ENCODE measurements at regions not wholly inside any gene's neighbourhood (a gene's known extent, or its start where the extent isn't known, plus 50 kb on each side); places are given as distances from the start of the nearest gene placed in this dataset.

DNA sequence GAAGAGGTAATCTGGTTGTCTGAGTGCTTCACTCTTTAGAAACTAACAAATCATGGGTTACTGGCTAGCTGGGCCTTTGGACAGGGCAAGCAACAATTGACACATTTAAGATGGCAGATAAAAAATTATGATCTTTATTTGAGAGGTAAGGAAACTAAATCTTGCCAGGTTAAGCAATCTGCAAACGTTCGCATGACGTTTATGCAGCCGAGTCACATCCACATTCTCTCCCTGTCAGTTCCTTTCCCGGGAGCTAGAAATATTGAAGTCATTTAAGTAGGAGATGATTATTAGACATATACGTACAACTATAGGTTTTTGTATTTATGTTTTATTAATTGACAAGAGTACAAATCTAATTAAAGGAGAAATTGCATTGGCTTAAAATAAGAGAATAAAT is 57.4 kb upstream of the RCN1 start:
- no peaks in the 10 kb centered on the region for H3K9me2 ChIP-seq (ENCODE audit: insufficient read depth, low read length)
- no peak overlapping the region for H3K4me3 ChIP-seq (ENCODE audit: low read depth, low read length, poor library complexity, severe bottlenecking)
- no peaks in the 10 kb centered on the region for H3K79me2 ChIP-seq (ENCODE audit: insufficient read depth, low read depth, low read length)
- H3K4me2 ChIP-seq (ENCODE audit: low read length), result no peak overlapping the region
- H3K27ac ChIP-seq (ENCODE audit: low read depth, low read length, poor library complexity, severe bottlenecking), result no peak overlapping the region
- intact Hi-C loops (cut with micrococcal nuclease; ENCODE audit: unreplicated experiment), result no loop called here
- DNase-seq (ENCODE audit: low spot score), result no peak
- H3K9me3 ChIP-seq (ENCODE audit: low read length), result no peaks in the 10 kb centered on the region
- H3K36me3 ChIP-seq (ENCODE audit: insufficient read depth, low read length), result no peaks in the 10 kb centered on the region
- TF ChIP-seq EZH2phosphoT487 (IDR thresholded peaks at IDR 0.05; ENCODE audit: borderline replicate concordance, low read depth, low read length), result no peak
- no peak for TF ChIP-seq CTCF (conservative IDR thresholded peaks at IDR 0.05; ENCODE audit: low read length)
- ChIA-PET POLR2A (interaction anchor here (0.6 kb wide), 1 partner anchor 436 kb away, joined by 3 read pairs; no protein-coding TSS in a partner anchor), CTCF (ENCODE audit: unreplicated experiment) (no interaction called here)
- no peaks in the 10 kb centered on the region for H4K20me1 ChIP-seq (ENCODE audit: insufficient read depth, low read length)
- H2AFZ ChIP-seq (ENCODE audit: low read length), result no peak overlapping the region
- no TSS peak for BruUV-seq (replicated peaks)
- H3K4me1 ChIP-seq (ENCODE audit: insufficient read depth, low read length, poor library complexity, severe bottlenecking), result no peaks in the 10 kb centered on the region

GRCh38 chr11:32033067-32033466 is 57.8 kb upstream of the RCN1 start:
- intact Hi-C loops (cut with micrococcal nuclease; ENCODE audit: unreplicated experiment), result no loop called here
- Histone ChIP-seq H3K4me2 (ENCODE audit: low read length) (no peak overlapping the region), H3K9me3 (ENCODE audit: low read length) (no peaks in the 10 kb centered on the region), H3K79me2 (ENCODE audit: insufficient read depth, low read depth, low read length) (no peaks in the 10 kb centered on the region), H2AFZ (ENCODE audit: low read length) (no peak overlapping the region), H3K9me2 (ENCODE audit: insufficient read depth, low read length) (no peaks in the 10 kb centered on the region), H3K4me1 (ENCODE audit: insufficient read depth, low read length, poor library complexity, severe bottlenecking) (no peaks in the 10 kb centered on the region), H3K27ac (ENCODE audit: low read depth, low read length, poor library complexity, severe bottlenecking) (no peak overlapping the region), H3K4me3 (ENCODE audit: low read depth, low read length, poor library complexity, severe bottlenecking) (no peak overlapping the region), H4K20me1 (ENCODE audit: insufficient read depth, low read length) (no peaks in the 10 kb centered on the region), H3K36me3 (ENCODE audit: insufficient read depth, low read length) (no peaks in the 10 kb centered on the region)
- DNase-seq (ENCODE audit: low spot score), result no peak
- no peak for TF ChIP-seq CTCF (conservative IDR thresholded peaks at IDR 0.05; ENCODE audit: low read length)
- TF ChIP-seq EZH2phosphoT487 (IDR thresholded peaks at IDR 0.05; ENCODE audit: borderline replicate concordance, low read depth, low read length), result no peak
- ChIA-PET CTCF (ENCODE audit: unreplicated experiment) (no interaction called here), POLR2A (no interaction called here)
- no TSS peak for BruUV-seq (replicated peaks)

DNA sequence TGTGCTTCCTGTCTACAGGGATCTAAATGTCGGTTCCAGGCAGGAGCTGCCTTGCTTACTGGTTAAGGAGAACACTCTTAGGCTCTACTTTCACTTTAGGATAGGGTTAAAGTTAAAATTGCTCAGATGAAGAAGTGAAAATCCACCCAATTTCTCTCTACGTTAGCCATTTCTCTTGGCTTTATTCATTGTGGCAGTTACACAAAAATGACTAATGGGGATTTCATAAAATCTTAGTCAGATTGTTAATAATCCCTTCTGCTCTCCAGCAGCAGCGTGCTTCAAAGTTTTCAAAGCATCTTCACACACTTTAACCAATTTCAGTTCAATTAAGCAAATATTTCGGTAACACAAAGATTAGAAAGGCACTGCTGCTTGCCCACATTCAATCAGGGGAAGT is 58.4 kb upstream of the RCN1 start:
- H3K27ac ChIP-seq (ENCODE audit: low read depth, low read length, poor library complexity, severe bottlenecking), result no peak overlapping the region

More for the DNA sequence above, 58.4 kb upstream of the RCN1 start:
- Histone ChIP-seq H3K9me2 (ENCODE audit: insufficient read depth, low read length) (no peaks in the 10 kb centered on the region), H3K9me3 (ENCODE audit: low read length) (no peaks in the 10 kb centered on the region), H3K36me3 (ENCODE audit: insufficient read depth, low read length) (no peaks in the 10 kb centered on the region), H3K4me2 (ENCODE audit: low read length) (no peak overlapping the region), H3K4me1 (ENCODE audit: insufficient read depth, low read length, poor library complexity, severe bottlenecking) (no peaks in the 10 kb centered on the region), H3K79me2 (ENCODE audit: insufficient read depth, low read depth, low read length) (no peaks in the 10 kb centered on the region), H4K20me1 (ENCODE audit: insufficient read depth, low read length) (no peaks in the 10 kb centered on the region), H3K4me3 (ENCODE audit: low read depth, low read length, poor library complexity, severe bottlenecking) (no peak overlapping the region), H2AFZ (ENCODE audit: low read length) (no peak overlapping the region)
- BruUV-seq (replicated peaks), result no TSS peak
- TF ChIP-seq EZH2phosphoT487 (IDR thresholded peaks at IDR 0.05; ENCODE audit: borderline replicate concordance, low read depth, low read length), result no peak
- TF ChIP-seq CTCF (conservative IDR thresholded peaks at IDR 0.05; ENCODE audit: low read length), result no peak
- ChIA-PET CTCF (ENCODE audit: unreplicated experiment) (no interaction called here), POLR2A (interaction anchor here (1.0 kb wide), 1 partner anchor 186 kb away, joined by 3 read pairs; no protein-coding TSS in a partner anchor)
- intact Hi-C loops (cut with micrococcal nuclease; ENCODE audit: unreplicated experiment), result no loop called here
- no peak for DNase-seq (ENCODE audit: low spot score)
